ENCODE measurements at regions not wholly inside any gene's neighbourhood (a gene's known extent, or its start where the extent isn't known, plus 50 kb on each side); places are given as distances from the start of the nearest gene placed in this dataset.

DNA sequence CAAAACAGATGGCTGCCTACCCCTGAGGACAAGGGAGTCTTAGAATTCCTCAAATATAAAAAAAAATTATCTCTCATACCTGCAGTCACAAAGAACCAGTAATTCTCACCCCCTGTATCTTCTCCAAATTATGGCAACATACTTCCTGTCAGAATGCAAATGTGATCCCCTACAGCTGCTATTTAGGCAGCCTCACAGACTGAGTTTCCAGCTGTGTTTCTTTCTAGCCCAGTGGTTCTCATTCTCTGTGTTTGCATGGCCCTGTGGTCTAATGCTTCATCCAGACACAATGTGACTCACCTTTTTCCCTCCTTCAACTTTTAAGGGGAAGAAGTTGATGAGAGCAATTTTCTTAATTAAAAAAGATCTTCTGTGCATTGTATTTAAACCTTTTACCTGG, 726.3 kb downstream of the TSN start:
- TF ChIP-seq ZBTB8A (tag by site-specific recombination; IDR thresholded peaks at IDR 0.05) (no peak), ZNF560 (tag by site-specific recombination; IDR thresholded peaks at IDR 0.05; ENCODE audit: borderline replicate concordance) (no peak), ZNF654 (tag by site-specific recombination; IDR thresholded peaks at IDR 0.05; ENCODE audit: low read depth) (no peak), ZNF335 (tag by site-specific recombination; conservative IDR thresholded peaks at IDR 0.05) (no peak), ZBTB10 (tag by site-specific recombination; IDR thresholded peaks at IDR 0.05) (no peak), ZNF623 (tag by site-specific recombination; IDR thresholded peaks at IDR 0.05) (no peak), ZNF600 (tag by site-specific recombination; IDR thresholded peaks at IDR 0.05) (no peak), TSHZ1 (tag by site-specific recombination; IDR thresholded peaks at IDR 0.05; ENCODE audit: borderline replicate concordance) (no peak), ZBTB7A (tag by site-specific recombination; IDR thresholded peaks at IDR 0.05; ENCODE audit: low read depth) (no peak)
- TF ChIP-seq, protein P1, sequence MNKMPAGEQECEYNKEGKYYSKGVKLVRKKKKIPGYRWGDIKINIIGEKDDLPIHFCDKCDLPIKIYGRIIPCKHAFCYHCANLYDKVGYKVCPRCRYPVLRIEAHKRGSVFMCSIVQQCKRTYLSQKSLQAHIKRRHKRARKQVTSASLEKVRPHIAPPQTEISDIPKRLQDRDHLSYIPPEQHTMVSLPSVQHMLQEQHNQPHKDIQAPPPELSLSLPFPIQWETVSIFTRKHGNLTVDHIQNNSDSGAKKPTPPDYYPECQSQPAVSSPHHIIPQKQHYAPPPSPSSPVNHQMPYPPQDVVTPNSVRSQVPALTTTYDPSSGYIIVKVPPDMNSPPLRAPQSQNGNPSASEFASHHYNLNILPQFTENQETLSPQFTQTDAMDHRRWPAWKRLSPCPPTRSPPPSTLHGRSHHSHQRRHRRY (tag by site-specific recombination; IDR thresholded peaks at IDR 0.05) = no peak
- TF ChIP-seq, protein P2, sequence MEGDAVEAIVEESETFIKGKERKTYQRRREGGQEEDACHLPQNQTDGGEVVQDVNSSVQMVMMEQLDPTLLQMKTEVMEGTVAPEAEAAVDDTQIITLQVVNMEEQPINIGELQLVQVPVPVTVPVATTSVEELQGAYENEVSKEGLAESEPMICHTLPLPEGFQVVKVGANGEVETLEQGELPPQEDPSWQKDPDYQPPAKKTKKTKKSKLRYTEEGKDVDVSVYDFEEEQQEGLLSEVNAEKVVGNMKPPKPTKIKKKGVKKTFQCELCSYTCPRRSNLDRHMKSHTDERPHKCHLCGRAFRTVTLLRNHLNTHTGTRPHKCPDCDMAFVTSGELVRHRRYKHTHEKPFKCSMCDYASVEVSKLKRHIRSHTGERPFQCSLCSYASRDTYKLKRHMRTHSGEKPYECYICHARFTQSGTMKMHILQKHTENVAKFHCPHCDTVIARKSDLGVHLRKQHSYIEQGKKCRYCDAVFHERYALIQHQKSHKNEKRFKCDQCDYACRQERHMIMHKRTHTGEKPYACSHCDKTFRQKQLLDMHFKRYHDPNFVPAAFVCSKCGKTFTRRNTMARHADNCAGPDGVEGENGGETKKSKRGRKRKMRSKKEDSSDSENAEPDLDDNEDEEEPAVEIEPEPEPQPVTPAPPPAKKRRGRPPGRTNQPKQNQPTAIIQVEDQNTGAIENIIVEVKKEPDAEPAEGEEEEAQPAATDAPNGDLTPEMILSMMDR (tag by site-specific recombination; IDR thresholded peaks at IDR 0.05) = no peak
